Kidney capillary endothelial cell (primary cell): ENCODE measurements at regions not wholly inside any gene's neighbourhood (a gene's known extent, or its start where the extent isn't known, plus 50 kb on each side); places are given as distances from the start of the nearest gene placed in this dataset.
"Not testable (repeated sequence)": the region's sequence is repeated elsewhere in the genome, so short reads cannot be mapped to it uniquely, and the experiment has no call there.

ENCODE experiments used
- DNase-seq: peaks from one replicate; pipeline ENCODE4 v3.0.0-alpha.2; 2018; ENCODE audit warnings: low spot score

- no peak for DNase-seq
Measured at GRCh38 chr16:8452941-8453340, 137.4 kb downstream of the TMEM114 start.

GRCh38 chr16:8436931-8437330, 153.4 kb downstream of the TMEM114 start:
- no peak for DNase-seq

GRCh38 chr16:8431783-8432182, 158.5 kb downstream of the TMEM114 start:
- no peak for DNase-seq

DNA sequence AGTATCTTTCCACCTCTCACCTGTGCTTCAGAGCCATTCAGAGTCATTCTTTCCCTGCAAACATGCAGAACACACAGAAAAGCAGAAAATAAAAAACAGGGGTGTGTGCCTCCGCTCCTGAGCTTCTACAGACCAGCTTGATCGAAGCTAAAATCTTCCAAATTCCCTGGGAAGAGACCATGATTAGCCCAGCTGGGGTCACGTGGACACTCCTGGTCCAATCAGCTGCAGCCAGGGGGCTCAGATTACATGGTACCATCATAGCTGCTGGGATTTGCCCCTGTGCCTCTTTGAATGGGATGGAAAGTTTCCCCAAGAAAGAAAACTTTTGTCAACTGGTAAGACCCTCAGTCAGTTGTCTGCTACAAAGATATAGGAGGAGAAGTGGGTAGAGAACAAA, 159.9 kb downstream of the TMEM114 start:
- DNase-seq: no peak

DNA sequence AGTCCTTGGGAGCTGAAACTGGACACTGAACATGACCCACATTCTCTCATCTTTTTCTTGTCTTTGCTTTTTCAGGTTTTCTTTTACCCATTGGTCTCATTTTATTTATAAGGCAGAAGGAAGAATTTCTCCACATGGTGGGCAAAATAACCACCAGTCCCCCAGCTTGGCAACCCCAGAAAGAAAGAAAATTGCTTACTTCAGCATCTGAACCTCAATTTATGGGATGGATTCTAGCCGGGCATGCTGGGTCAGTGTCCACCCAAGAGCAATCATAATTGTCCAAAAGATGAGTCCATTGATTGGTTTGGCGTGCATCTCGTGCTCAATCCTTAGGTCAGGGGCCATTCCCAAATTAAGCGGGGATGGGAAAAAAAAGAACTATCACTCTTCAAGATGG, 163.7 kb downstream of the TMEM114 start:
- no peak for DNase-seq

DNA sequence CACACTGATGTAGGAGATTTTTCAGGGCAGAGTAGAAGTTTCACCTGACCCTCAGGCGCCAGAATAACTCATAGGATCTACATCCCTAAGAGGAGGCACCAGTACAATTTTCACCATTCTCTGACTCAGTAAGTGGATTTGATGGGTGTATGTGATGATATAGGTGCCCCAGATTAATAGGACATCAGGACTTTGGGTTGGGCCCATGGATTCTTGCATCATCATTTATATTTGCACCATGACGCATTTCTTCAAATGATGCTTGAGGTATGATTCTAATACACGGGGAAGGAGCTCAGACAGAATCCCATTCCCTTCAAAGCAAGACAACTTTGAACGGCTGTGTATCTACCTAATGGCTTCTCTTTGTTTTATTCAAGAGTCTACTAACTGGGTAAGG, 173.2 kb downstream of the TMEM114 start:
- DNase-seq: no peak

DNA sequence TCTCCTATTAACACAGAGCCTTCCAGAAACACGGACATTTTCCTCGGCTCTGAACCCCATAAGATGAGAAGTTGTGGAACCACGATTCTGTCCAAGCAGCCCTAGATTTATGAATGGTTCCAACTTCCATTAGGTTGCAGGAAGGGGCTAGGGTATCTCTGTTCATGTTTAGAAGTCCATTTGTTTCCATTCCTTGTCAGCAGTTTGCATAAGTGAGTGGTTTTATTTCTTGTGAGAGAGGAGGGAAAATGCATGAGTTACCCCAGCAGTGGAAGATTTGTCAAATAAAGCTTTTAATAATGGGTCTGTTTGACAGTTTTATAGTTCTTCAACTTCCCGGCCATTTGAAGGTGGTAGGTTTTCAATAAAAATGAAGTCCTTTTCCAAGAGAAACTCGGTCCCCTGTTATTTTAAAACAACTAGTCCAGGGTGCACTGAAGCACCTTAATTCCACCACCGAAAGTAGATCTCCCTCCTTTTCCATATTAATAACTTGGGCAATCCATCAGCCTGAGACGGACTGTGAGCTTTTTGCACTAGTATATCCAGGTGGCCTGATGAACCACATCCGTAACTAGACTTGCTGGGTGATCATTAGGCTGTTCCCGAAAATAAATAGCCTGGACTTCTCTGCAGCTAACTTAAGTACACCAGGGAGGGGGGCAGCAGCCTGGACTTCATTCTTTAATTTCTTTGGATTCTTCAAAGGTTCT, 181.3 kb downstream of the TMEM114 start:
- no peak for DNase-seq

DNA sequence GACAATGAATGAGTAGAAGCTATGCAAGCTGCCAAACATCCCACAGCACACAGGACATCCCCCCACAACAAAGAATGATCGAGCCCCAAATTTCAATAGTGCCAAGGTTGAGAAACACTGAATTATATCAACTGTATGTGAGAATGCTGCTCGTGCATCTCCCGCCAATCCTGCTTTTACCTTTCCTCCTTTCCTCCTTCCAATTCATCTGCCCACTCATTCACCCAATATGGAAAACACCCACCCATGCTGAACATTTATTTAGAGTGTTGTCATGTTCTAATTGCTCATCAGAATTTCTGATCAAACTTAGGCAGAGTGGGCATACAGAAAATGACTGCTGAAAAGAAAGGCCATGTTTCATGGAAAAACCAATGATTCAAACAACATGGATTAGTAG, 183.0 kb downstream of the TMEM114 start:
- no peak for DNase-seq

- DNase-seq: no peak
Measured at GRCh38 chr16:8403978-8404749, 186.1 kb downstream of the TMEM114 start.

DNA sequence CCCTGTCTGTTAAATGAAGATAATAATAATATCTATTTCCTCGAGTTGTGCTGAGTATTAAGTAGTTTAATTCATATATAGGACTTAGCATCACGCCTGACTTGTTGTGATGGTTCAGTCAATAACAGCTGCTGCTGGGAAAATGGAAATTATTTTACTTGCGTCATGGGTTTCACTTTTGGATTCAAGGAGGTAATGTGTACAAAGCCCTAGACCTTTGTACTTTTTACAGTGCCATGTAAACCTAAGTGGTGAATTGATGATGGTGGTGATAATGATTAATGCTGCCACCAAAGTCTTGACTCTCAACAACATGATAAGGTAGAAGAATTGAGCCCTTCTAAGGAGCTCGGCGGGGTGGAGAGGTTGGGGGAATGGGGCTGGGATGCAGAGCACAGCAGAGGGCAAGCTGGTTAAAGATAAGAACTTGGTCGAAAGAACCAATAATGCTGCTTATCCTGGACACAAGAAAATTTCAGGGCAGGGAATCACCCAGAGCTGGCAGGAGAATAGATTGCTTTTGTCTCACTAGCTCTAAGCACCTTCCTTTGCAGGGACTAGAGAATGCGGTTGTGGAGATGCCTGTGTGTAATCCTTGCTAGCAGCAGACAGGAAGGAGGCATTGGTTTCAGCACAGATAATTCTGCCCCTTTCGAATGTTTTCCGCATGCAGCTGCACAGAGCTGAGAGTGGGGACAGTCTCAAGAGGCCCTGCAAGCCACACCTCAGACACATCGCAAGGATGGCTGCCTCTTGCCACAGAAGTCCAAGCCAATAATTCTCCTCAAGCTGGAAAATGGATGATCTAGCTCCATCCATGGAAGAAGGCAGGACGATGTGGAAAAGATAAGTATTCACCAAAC, 187.1 kb downstream of the TMEM114 start:
- no peak for DNase-seq

- DNase-seq: not testable (repeated sequence)
Measured at GRCh38 chr16:8400683-8401082, 189.6 kb downstream of the TMEM114 start.

GRCh38 chr16:8398548-8398947, 191.8 kb downstream of the TMEM114 start:
- no peak for DNase-seq

GRCh38 chr16:8397223-8397622, 193.1 kb downstream of the TMEM114 start:
- DNase-seq: no peak

- no peak for DNase-seq
Measured at GRCh38 chr16:8396463-8396862, 193.8 kb downstream of the TMEM114 start.

GRCh38 chr16:8391257-8391656, 199.1 kb downstream of the TMEM114 start:
- no peak for DNase-seq

DNA sequence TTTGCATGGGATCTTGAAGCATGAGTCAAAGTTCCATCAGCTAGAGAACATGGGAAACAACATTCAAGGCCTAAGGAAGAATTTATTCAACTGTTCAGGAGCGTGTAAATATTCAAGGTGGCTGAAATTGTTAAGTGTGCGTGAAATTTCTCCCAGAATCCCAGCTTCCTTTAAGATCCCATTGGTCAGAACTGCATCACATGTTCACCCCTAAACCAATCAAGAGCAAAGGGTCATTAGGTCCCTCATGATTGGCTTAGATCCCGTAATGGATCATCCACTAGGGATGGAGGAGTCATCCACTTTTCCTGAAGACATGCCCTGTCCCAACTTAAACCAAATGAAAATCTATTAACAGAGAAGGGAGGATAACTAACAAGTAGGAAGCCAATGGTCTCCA, 201.6 kb downstream of the TMEM114 start:
- DNase-seq: no peak

DNA sequence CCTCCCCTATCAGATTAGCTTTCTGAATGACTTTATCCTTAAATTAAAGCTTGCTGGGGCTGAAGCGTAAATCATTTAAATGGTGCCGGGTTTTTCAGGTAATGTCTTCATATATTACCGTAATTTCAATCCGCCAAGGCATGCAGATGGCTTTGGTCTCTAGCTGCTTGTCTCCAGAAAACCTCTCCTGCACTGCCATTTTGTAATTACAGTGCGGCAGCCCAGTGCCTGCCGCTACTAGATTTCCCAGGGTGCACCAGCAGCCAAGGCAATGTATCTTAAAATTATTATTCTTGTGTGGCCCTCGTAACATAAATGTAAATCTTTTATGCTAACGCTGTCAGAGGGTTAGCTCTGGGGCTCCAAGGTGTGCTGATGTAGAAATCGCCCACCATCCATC, 208.5 kb downstream of the TMEM114 start:
- no peak for DNase-seq

DNA sequence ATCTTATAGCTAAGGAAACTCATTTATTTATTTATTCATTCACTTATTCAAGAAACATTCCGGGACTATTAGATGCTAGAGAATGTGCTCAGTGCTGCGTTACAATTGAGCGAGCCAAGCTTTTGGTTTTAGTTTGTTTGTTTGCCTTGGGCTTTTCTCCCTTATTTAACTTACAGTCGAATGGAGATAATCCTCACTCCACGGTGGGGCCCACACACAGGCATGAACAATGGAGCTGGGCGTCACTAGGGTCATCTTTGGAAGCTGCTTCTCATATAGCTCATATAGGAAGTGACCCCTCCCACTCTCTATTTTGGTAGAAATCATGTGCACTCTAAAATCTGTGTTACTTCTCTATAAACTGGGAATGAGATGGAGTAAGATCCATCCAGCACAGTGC, 210.0 kb downstream of the TMEM114 start:
- no peak for DNase-seq

DNA sequence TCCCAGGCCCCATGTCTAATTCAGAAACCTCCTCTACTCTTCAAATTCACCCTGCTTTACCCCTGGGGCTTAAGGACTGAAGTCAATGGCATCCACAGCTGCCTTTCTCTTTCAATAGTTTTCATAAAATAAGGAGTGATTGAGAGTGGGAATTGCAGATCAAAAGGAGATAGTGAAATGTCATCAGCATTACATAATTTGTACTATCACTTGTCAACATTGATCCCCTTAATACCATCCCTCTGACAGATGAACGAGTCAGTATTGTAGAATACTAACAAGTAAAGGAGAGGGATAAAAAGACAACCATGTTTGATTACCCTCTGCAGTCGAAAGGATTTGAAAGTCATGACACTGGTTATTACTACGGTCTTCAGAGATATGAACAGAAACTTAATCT, 212.4 kb downstream of the TMEM114 start:
- no peak for DNase-seq

DNA sequence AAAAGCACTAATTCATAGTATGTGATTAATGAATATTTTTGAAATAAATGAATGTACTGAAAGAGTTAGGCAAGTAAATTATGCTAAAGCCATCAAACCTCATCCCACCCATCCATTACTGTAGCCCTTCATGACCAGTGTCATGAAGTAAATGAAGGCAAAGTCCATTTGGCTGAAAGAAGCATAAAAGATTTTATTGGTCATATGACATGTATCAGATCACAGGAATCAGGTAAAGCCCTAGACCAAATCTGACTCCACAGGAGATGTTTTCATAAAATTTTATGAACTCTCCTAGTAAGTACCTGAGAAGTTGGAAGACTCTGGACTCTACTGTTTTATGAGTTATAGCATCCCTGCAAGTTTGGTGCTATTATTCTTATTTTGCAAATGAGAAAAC, 213.5 kb downstream of the TMEM114 start:
- DNase-seq: no peak

DNA sequence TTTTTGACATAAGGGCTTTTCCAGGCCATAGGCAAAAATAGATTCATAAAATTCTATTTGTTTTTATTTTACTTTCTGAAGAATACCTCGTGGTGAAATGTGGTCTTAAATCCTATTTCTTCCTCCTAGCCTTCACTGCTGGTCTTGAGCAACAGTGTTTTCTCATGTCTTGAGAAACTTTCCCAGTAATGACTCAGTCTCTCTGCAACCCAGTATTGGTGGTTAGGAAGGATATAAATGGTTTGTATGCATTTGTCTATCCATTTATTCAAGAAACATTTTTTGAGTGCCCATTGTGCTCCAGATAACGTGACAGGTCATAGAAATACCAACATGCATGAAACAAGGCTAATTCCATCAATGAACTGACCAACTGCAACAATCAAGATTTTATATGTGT, 213.9 kb downstream of the TMEM114 start:
- DNase-seq: no peak

- DNase-seq: no peak
Measured at GRCh38 chr16:8375232-8375587, 215.1 kb downstream of the TMEM114 start.
